SK-N-SH (cell line): ENCODE measurements at regions not wholly inside any gene's neighbourhood (a gene's known extent, or its start where the extent isn't known, plus 50 kb on each side); places are given as distances from the start of the nearest gene placed in this dataset.
"Not testable (repeated sequence)": the region's sequence is repeated elsewhere in the genome, so short reads cannot be mapped to it uniquely, and the experiment has no call there.

Source experiments
- CHD2 ChIP-seq: fragments of 150-350 bp; IDR thresholded peaks from 2 replicates; pipeline ENCODE4 v1.6.1; 2018; ENCODE audit warnings: low read length; ENCODE audit not compliant: partially characterized antibody
- EP300 ChIP-seq, 2 experiments: IDR thresholded peaks; 2 replicates each; pipeline versions ENCODE4 v1.4.0 to v1.6.1; 2012; ENCODE audit warnings: borderline replicate concordance in 1 of 2, low read depth in 1 of 2, low read length in 1 of 2
- EZH2phosphoT487 ChIP-seq: fragments of 200-600 bp; sonication (generic); IDR thresholded peaks from 2 replicates; pipeline ENCODE4 v1.6.1; 2017; ENCODE audit warnings: low read depth, mixed run types, mild to moderate bottlenecking, antibody characterized with exemption, moderate library complexity, borderline replicate concordance
- FOSL2 ChIP-seq: IDR thresholded peaks from 2 replicates; pipeline ENCODE4 v1.4.0; 2012; ENCODE audit warnings: low read depth, mild to moderate bottlenecking, moderate library complexity, borderline replicate concordance
- GABPA ChIP-seq: IDR thresholded peaks from 2 replicates; pipeline ENCODE4 v1.4.0; 2012; ENCODE audit warnings: low read depth, mild to moderate bottlenecking
- JUND ChIP-seq: IDR thresholded peaks from 2 replicates; pipeline ENCODE4 v1.4.0; 2012
- NFIC ChIP-seq: IDR thresholded peaks from 2 replicates; pipeline ENCODE4 v1.4.0; 2012; ENCODE audit warnings: borderline replicate concordance
- POLR2AphosphoS5 ChIP-seq: IDR thresholded peaks from 2 replicates; pipeline ENCODE4 v1.6.1; 2012; ENCODE audit warnings: low read depth, low read length
- RAD21 ChIP-seq: IDR thresholded peaks from 2 replicates; pipeline ENCODE4 v1.6.1; 2012; ENCODE audit warnings: mild to moderate bottlenecking, low read length
- RCOR1 ChIP-seq: fragments of 150-350 bp; IDR thresholded peaks from 2 replicates; pipeline ENCODE4 v1.6.1; 2017; ENCODE audit warnings: antibody characterized with exemption, low read length
- RXRA ChIP-seq: IDR thresholded peaks from 2 replicates; pipeline ENCODE4 v1.4.0; 2012; ENCODE audit warnings: low read depth, mild to moderate bottlenecking, borderline replicate concordance
- TF ChIP-seq, protein P1 (sequence below): fragments of 200-600 bp; sonication (generic); IDR thresholded peaks from 2 replicates; pipeline ENCODE4 v1.6.1; 2017; ENCODE audit warnings: antibody characterized with exemption, mild to moderate bottlenecking, moderate library complexity
- TF ChIP-seq, protein P2 (sequence below): IDR thresholded peaks from 2 replicates; pipeline ENCODE4 v1.4.0; 2012; ENCODE audit warnings: low read depth
- TF ChIP-seq, protein P3 (sequence below): IDR thresholded peaks from 2 replicates; pipeline ENCODE4 v1.4.0; 2012; ENCODE audit warnings: low read depth, borderline replicate concordance

DNA sequence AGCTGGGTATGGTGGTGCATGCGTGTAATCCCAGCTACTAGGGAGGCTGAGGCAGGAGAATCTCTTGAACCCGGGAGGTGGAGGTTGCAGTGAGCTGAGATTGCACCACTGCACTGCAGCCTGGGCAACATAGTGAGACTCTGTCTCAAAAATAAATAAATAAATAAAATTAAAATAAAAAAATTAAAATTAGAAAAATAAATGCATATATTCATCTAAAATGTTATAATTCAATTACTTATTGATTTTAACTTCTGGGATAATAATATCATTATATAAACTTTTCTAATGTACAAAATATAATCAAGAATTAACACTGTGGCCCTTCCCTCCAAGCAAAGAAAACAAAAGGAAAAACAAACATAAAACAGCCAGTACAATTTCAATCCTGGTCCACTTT, 485.4 kb upstream of the SOX11 start:
- TF ChIP-seq NFIC; RCOR1; FOSL2; RXRA; JUND; GABPA; CHD2; RAD21; POLR2AphosphoS5; EP300 (IDR thresholded peaks at IDR 0.05; ENCODE audit: borderline replicate concordance in 1 of 2, low read depth in 1 of 2, low read length in 1 of 2); EZH2phosphoT487: not testable (repeated sequence)
- TF ChIP-seq, protein P1, sequence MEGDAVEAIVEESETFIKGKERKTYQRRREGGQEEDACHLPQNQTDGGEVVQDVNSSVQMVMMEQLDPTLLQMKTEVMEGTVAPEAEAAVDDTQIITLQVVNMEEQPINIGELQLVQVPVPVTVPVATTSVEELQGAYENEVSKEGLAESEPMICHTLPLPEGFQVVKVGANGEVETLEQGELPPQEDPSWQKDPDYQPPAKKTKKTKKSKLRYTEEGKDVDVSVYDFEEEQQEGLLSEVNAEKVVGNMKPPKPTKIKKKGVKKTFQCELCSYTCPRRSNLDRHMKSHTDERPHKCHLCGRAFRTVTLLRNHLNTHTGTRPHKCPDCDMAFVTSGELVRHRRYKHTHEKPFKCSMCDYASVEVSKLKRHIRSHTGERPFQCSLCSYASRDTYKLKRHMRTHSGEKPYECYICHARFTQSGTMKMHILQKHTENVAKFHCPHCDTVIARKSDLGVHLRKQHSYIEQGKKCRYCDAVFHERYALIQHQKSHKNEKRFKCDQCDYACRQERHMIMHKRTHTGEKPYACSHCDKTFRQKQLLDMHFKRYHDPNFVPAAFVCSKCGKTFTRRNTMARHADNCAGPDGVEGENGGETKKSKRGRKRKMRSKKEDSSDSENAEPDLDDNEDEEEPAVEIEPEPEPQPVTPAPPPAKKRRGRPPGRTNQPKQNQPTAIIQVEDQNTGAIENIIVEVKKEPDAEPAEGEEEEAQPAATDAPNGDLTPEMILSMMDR: not testable (repeated sequence)
- TF ChIP-seq, protein P2, sequence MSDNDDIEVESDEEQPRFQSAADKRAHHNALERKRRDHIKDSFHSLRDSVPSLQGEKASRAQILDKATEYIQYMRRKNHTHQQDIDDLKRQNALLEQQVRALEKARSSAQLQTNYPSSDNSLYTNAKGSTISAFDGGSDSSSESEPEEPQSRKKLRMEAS: not testable (repeated sequence)
- TF ChIP-seq, protein P3, sequence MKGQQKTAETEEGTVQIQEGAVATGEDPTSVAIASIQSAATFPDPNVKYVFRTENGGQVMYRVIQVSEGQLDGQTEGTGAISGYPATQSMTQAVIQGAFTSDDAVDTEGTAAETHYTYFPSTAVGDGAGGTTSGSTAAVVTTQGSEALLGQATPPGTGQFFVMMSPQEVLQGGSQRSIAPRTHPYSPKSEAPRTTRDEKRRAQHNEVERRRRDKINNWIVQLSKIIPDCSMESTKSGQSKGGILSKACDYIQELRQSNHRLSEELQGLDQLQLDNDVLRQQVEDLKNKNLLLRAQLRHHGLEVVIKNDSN: not testable (repeated sequence)
